ENCODE measurements at regions not wholly inside any gene's neighbourhood (a gene's known extent, or its start where the extent isn't known, plus 50 kb on each side); places are given as distances from the start of the nearest gene placed in this dataset.

DNA sequence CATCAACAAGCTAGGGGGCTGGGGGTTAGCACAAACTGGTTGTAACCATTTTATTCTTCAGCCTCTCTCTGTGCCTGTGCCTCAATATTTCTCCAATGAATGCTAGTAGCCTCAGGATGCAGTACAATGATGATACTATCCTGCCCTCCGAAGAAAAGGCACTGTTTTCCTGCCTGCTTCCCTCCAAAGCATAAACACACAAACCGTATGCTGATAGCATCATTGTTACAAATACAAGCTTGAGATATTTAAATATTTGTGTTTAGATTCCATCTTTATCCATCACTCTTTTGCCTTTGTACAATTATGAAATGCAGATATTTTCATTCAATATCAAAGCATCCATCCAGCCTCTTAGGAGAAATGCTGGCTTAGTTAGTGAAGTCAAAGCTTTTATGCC is 404.8 kb downstream of the DUSP10 start:
- DNase-seq (no peak), ATAC-seq (no peak)
- no peaks in the 10 kb centered on the region for H3K4me1 ChIP-seq
- H3K36me3 ChIP-seq (replicated peaks in 1 of 2; ENCODE audit: insufficient read depth in 1 of 2, low read depth in 2 of 2): no peaks in the 10 kb centered on the region
- 47 to 55% methylated on average over 2 of the region's 2 CpGs for WGBS, 2 donors
- intact Hi-C loops (cut with DNase I): no loop called here
- H3K27me3 ChIP-seq: no peaks in the 10 kb centered on the region
- no peak overlapping the region for H3K4me3 ChIP-seq
- TF ChIP-seq, protein P1, sequence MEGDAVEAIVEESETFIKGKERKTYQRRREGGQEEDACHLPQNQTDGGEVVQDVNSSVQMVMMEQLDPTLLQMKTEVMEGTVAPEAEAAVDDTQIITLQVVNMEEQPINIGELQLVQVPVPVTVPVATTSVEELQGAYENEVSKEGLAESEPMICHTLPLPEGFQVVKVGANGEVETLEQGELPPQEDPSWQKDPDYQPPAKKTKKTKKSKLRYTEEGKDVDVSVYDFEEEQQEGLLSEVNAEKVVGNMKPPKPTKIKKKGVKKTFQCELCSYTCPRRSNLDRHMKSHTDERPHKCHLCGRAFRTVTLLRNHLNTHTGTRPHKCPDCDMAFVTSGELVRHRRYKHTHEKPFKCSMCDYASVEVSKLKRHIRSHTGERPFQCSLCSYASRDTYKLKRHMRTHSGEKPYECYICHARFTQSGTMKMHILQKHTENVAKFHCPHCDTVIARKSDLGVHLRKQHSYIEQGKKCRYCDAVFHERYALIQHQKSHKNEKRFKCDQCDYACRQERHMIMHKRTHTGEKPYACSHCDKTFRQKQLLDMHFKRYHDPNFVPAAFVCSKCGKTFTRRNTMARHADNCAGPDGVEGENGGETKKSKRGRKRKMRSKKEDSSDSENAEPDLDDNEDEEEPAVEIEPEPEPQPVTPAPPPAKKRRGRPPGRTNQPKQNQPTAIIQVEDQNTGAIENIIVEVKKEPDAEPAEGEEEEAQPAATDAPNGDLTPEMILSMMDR (IDR thresholded peaks at IDR 0.05): no peak
- TF ChIP-seq POLR2A (IDR thresholded peaks at IDR 0.05): no peak
- H3K27ac ChIP-seq: no peak overlapping the region
- H3K9me3 ChIP-seq: no peaks in the 10 kb centered on the region

DNA sequence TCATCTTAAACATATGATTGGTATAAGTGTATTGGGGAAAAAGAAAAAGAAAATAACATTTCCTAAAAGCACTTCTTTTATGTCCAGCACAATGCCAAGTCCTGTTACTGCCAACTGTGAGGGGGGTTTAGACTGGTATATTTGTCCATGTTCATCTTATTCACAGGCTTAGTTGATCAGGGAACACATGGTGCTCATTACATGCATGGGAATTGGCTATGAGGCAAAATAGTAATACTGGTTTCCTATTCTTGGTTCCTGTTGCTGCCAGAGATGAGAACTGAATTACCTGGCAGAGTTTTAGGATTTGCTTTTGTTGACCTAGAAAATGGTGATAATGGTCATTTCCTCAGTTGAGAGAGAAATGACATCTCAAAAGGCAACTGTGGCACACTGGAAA is 398.8 kb downstream of the DUSP10 start:
- intact Hi-C loops (cut with DNase I): no loop called here
- no peaks in the 10 kb centered on the region for H3K36me3 ChIP-seq (replicated peaks in 1 of 2; ENCODE audit: insufficient read depth in 1 of 2, low read depth in 2 of 2)
- H3K27ac ChIP-seq: no peak overlapping the region
- no peaks in the 10 kb centered on the region for H3K27me3 ChIP-seq
- TF ChIP-seq POLR2A (IDR thresholded peaks at IDR 0.05): no peak
- TF ChIP-seq, protein P1 (IDR thresholded peaks at IDR 0.05): no peak
- ATAC-seq (no peak), DNase-seq (no peak)
- no peaks in the 10 kb centered on the region for H3K4me1 ChIP-seq
- H3K9me3 ChIP-seq: no peaks in the 10 kb centered on the region
- H3K4me3 ChIP-seq: no peak overlapping the region

DNA sequence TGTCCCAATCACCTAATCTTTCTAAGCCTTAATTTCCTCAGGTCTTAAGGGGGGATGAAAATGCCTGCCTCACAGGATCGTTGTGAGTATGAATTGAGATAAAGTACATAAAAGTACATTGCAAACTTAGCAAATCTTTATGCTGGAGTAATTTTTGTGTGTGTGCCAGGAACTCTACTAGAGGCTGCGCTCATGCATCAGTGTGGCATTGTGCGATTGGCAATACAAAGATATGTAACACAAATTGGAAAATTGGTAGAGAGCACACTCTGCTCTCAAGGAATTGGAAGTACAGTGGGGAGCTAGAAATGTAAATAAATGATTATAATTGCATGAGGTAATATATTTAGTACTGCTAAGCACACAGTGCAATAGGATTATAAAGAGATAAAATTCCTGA is 398.3 kb downstream of the DUSP10 start:
- H3K9me3 ChIP-seq: no peaks in the 10 kb centered on the region
- H3K4me1 ChIP-seq: no peaks in the 10 kb centered on the region
- DNase-seq (no peak), ATAC-seq (no peak)
- no peak overlapping the region for H3K4me3 ChIP-seq
- 61 to 70% methylated on average over 3 of the region's 3 CpGs for WGBS, 2 donors
- intact Hi-C loops (cut with DNase I): no loop called here
- no peak overlapping the region for H3K27ac ChIP-seq
- TF ChIP-seq, protein P1 (IDR thresholded peaks at IDR 0.05): no peak
- no peaks in the 10 kb centered on the region for H3K36me3 ChIP-seq (replicated peaks in 1 of 2; ENCODE audit: insufficient read depth in 1 of 2, low read depth in 2 of 2)
- no peaks in the 10 kb centered on the region for H3K27me3 ChIP-seq

- H3K27ac ChIP-seq: no peak overlapping the region
- no peaks in the 10 kb centered on the region for H3K36me3 ChIP-seq (replicated peaks in 1 of 2; ENCODE audit: insufficient read depth in 1 of 2, low read depth in 2 of 2)
- WGBS, 2 donors: 36 to 43% methylated on average over 1 of the region's 1 CpG
- no peaks in the 10 kb centered on the region for H3K9me3 ChIP-seq
- H3K4me3 ChIP-seq: no peak overlapping the region
- no peak for DNase-seq
- H3K27me3 ChIP-seq: no peaks in the 10 kb centered on the region
- ATAC-seq: no peak
- intact Hi-C loops (cut with DNase I): no loop called here
- TF ChIP-seq, protein P1 (IDR thresholded peaks at IDR 0.05): no peak
- no peak for TF ChIP-seq POLR2A (IDR thresholded peaks at IDR 0.05)
- no peaks in the 10 kb centered on the region for H3K4me1 ChIP-seq
Measured at GRCh38 chr1:221344693-221345092, 397.2 kb downstream of the DUSP10 start.

DNA sequence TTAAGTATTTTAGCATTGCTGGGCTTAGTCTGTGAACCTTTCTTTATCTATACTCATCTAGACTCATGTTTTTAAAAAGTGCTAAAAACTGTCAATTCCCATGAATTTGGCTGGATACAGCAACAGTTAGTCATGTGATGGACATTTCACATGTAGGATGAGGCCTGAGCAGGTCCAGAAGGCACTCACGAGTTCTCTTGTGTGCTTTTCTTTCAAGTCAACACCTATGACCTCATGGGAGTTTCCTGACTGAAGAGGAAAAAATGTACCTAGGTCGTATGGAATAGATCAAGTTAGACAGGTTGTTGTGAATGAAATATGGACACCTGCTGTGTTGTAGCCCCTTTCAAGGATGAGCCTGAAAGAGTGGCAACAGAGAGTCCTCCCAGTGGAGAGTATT is 394.2 kb downstream of the DUSP10 start:
- 18 to 28% methylated on average over 2 of the region's 2 CpGs for WGBS, 2 donors
- intact Hi-C loops (cut with DNase I): no loop called here
- Histone ChIP-seq H3K36me3 (replicated peaks in 1 of 2; ENCODE audit: insufficient read depth in 1 of 2, low read depth in 2 of 2) (no peaks in the 10 kb centered on the region), H3K27ac (no peak overlapping the region), H3K4me1 (no peaks in the 10 kb centered on the region), H3K4me3 (no peak overlapping the region), H3K27me3 (no peaks in the 10 kb centered on the region), H3K9me3 (no peaks in the 10 kb centered on the region)
- TF ChIP-seq, protein P1 (IDR thresholded peaks at IDR 0.05): no peak
- TF ChIP-seq POLR2A (IDR thresholded peaks at IDR 0.05): no peak
- ATAC-seq (no peak), DNase-seq (no peak)

Measured in body of pancreas (tissue), 4 donors.